ENCODE measurements at regions not wholly inside any gene's neighbourhood (a gene's known extent, or its start where the extent isn't known, plus 50 kb on each side); places are given as distances from the start of the nearest gene placed in this dataset.

DNA sequence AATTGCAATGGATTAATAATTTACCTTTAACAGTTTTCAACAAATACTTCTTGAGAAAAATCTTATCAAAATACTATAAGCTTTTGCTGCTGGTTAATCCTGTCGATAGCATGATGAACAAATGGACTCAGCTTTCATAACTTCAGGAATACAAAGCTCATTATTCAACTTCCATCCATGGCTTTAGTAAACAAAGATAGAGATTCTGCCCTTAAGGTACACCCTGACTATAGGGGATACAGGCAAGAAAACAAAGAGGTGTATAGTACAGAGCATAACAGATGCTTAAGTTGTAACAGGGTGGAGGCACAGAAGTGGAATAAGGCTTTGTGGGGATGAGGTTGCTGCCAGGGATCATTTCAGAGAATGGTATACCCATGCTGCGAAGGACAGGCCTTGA is 57.0 kb upstream of the FOXN2 start:
- no peaks in the 10 kb centered on the region for H3K27me3 ChIP-seq (replicated peaks; ENCODE audit: insufficient read depth)

DNA sequence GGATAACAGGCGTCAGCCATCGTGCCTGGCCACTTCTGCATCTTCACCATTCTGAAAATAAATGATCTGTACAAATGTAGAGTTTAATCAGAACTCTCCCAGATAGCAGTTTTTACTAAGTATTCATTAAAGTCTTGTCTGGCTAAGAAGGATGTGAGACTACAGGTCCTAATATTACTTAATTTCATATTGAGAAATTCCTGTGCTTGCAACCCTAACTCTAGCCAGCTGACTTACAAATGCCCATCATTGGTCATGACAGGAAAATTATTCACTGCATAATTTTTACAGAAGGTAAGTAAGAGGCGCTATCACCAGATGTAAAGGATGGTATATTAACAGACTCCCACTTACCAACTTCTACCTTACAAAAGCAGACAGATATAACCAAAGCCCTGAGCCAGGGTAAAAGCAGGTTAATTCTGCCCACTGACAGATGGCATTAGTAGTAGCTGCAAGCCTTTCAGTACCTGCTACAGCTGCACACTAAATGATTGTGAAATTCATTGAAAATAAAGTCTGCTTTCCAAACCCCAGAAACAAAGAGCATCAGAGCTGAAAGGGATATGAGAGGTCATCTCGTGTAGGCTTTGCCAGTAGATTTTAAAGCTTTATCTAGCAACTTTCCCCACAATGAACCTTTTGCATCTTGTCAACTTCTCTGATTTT is 55.9 kb upstream of the FOXN2 start:
- Histone ChIP-seq H3K4me3 (no peak overlapping the region), H3K4me1 (replicated peaks) (no peaks in the 10 kb centered on the region), H3K9me3 (no peaks in the 10 kb centered on the region), H3K27ac (no peak overlapping the region), H3K36me3 (no peaks in the 10 kb centered on the region), H3K27me3 (replicated peaks; ENCODE audit: insufficient read depth) (no peaks in the 10 kb centered on the region)
- intact Hi-C loops (cut with DNase I), result no loop called here
- DNase-seq (ENCODE audit: low spot score), result no peak
- WGBS, result 85% methylated on average over 4 of the region's 4 CpGs
- TF ChIP-seq POLR2AphosphoS5 (IDR thresholded peaks at IDR 0.05) (no peak), POLR2A (IDR thresholded peaks at IDR 0.05) (no peak)
- TF ChIP-seq, protein P1, sequence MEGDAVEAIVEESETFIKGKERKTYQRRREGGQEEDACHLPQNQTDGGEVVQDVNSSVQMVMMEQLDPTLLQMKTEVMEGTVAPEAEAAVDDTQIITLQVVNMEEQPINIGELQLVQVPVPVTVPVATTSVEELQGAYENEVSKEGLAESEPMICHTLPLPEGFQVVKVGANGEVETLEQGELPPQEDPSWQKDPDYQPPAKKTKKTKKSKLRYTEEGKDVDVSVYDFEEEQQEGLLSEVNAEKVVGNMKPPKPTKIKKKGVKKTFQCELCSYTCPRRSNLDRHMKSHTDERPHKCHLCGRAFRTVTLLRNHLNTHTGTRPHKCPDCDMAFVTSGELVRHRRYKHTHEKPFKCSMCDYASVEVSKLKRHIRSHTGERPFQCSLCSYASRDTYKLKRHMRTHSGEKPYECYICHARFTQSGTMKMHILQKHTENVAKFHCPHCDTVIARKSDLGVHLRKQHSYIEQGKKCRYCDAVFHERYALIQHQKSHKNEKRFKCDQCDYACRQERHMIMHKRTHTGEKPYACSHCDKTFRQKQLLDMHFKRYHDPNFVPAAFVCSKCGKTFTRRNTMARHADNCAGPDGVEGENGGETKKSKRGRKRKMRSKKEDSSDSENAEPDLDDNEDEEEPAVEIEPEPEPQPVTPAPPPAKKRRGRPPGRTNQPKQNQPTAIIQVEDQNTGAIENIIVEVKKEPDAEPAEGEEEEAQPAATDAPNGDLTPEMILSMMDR (IDR thresholded peaks at IDR 0.05), result no peak

More for the DNA sequence above, 57.0 kb upstream of the FOXN2 start:
- no peak for DNase-seq (ENCODE audit: low spot score)
- TF ChIP-seq POLR2AphosphoS5 (IDR thresholded peaks at IDR 0.05), result no peak
- TF ChIP-seq, protein P1 (IDR thresholded peaks at IDR 0.05), result no peak
- TF ChIP-seq POLR2A (IDR thresholded peaks at IDR 0.05), result no peak
- WGBS, result 73% methylated on average over 2 of the region's 2 CpGs
- no peaks in the 10 kb centered on the region for H3K36me3 ChIP-seq
- no peaks in the 10 kb centered on the region for H3K9me3 ChIP-seq
- intact Hi-C loops (cut with DNase I), result no loop called here
- H3K27ac ChIP-seq, result no peak overlapping the region
- no peaks in the 10 kb centered on the region for H3K4me1 ChIP-seq (replicated peaks)
- H3K4me3 ChIP-seq, result no peak overlapping the region

DNA sequence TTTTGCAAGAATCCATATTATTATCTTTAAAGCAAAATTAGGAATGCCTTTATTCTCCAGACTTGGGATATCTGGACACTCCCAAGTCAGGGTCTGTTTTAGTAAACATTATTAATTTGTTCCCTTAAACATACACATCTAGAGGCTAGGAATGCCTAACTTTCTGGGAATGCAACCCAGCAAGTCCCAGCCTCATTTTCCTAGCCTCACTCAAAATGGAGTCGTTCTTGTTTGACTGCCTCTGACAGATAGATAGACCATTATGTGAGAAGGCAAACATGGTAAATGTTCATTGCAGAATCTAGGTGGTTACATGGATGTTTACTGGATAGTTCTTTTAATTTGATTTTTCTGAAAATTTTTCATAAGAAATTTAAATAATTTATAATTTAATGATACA is 54.7 kb upstream of the FOXN2 start:
- no peak overlapping the region for H3K27ac ChIP-seq
- intact Hi-C loops (cut with DNase I), result no loop called here
- H3K4me3 ChIP-seq, result no peak overlapping the region
- H3K9me3 ChIP-seq, result no peaks in the 10 kb centered on the region
- TF ChIP-seq POLR2AphosphoS5 (IDR thresholded peaks at IDR 0.05), result no peak
- TF ChIP-seq, protein P1 (IDR thresholded peaks at IDR 0.05), result no peak
- no peak for TF ChIP-seq POLR2A (IDR thresholded peaks at IDR 0.05)
- H3K36me3 ChIP-seq, result no peaks in the 10 kb centered on the region
- no peak for DNase-seq (ENCODE audit: low spot score)
- H3K4me1 ChIP-seq (replicated peaks), result no peaks in the 10 kb centered on the region
- H3K27me3 ChIP-seq (replicated peaks; ENCODE audit: insufficient read depth), result no peaks in the 10 kb centered on the region
- WGBS, result 48% methylated on average over 1 of the region's 1 CpG

DNA sequence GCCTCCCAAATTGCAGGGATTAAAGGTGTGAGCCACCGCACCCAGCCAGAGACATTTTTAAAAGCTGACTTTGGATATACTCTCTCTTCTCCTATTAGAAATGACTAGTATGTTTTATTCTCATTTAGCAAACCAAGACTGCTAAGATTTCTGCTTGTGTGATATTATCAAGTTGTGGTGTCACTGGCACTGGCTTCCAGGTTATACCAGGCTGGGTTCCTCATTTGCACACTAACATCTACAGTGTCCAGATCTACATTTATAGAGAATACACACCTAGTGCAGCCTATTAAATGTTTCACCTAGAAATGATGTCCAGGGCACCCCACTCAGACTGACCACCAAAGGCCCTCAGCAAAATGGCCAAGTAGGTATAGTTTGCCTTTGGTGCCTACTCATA is 49.9 kb upstream of the FOXN2 start:
- H3K27ac ChIP-seq, result no peak overlapping the region
- H3K4me1 ChIP-seq (replicated peaks), result no peaks in the 10 kb centered on the region
- no peaks in the 10 kb centered on the region for H3K27me3 ChIP-seq (replicated peaks; ENCODE audit: insufficient read depth)
- no peaks in the 10 kb centered on the region for H3K36me3 ChIP-seq
- intact Hi-C loops (cut with DNase I), result no loop called here
- TF ChIP-seq, protein P1 (IDR thresholded peaks at IDR 0.05), result no peak
- TF ChIP-seq POLR2A (IDR thresholded peaks at IDR 0.05) (no peak), POLR2AphosphoS5 (IDR thresholded peaks at IDR 0.05) (no peak)
- DNase-seq (ENCODE audit: low spot score), result no peak
- WGBS, result 100% methylated on average over 1 of the region's 1 CpG
- H3K4me3 ChIP-seq, result no peak overlapping the region
- no peaks in the 10 kb centered on the region for H3K9me3 ChIP-seq

Measured in prostate gland (tissue), 2 donors.